B cell (primary cell): ENCODE measurements at regions not wholly inside any gene's neighbourhood (a gene's known extent, or its start where the extent isn't known, plus 50 kb on each side); places are given as distances from the start of the nearest gene placed in this dataset.

Experiments used
- ATAC-seq: fragments of 200-7000 bp; cut with Tn5 transposase; one replicate; pipeline ENCODE4 v1.10.0; 2021; ENCODE audit warnings: low read depth, mild to moderate bottlenecking, moderate number of reproducible peaks, moderate library complexity
- CTCF ChIA-PET: fragments of 350-600 bp; sonication (Branson Sonifier 250); formaldehyde crosslinking; loops from one replicate; lab custom pipeline; 2021; ENCODE audit warnings: antibody characterized with exemption, inconsistent platforms; lab: Charles Lee
- POLR2A ChIA-PET: fragments of 350-600 bp; sonication (Branson Sonifier 250); formaldehyde crosslinking; loops from one replicate; lab custom pipeline; 2021; ENCODE audit warnings: antibody characterized with exemption; lab: Charles Lee
- DNase-seq: peaks from one replicate; pipeline ENCODE4 v3.0.0; 2013
- H2AFZ ChIP-seq: 2 replicates; pipeline ENCODE4 v1.6.1; 2012; ENCODE audit warnings: mild to moderate bottlenecking, low read depth, low read length; ENCODE audit not compliant: insufficient read depth, poor library complexity, severe bottlenecking
- H3K27ac ChIP-seq, 2 donors: 1 replicate in 1 of 2; 2 replicates in 1 of 2; pipeline ENCODE4 v1.5.1; 2012 to 2013; ENCODE audit warnings: low read length in 2 of 2, mild to moderate bottlenecking in 2 of 2, moderate library complexity in 1 of 2
- H3K27me3 ChIP-seq, 4 experiments: fragments of 200-600 bp in 1 of 4; sonication (generic) in 1 of 4; replicated peaks in 1 of 4; 1 replicate in 2 of 4; 2 replicates in 2 of 4; pipeline versions ENCODE4 v1.6.1 to v1.7.0; 2013 to 2016; ENCODE audit warnings: low read length in 3 of 4, mild to moderate bottlenecking in 2 of 4, mixed read lengths in 1 of 4, moderate library complexity in 1 of 4; ENCODE audit not compliant: insufficient read depth in 4 of 4, control insufficient read depth in 3 of 4; ENCODE audit errors: control extremely low read depth in 1 of 4
- H3K36me3 ChIP-seq, 2 experiments: replicated peaks in 1 of 2; 1 replicate in 1 of 2; 2 replicates in 1 of 2; pipeline versions ENCODE4 v1.6.1 to v1.7.1; 2013; ENCODE audit warnings: low read length in 1 of 2; ENCODE audit not compliant: insufficient read depth in 2 of 2, control insufficient read depth in 1 of 2; ENCODE audit errors: control extremely low read depth in 1 of 2, extremely low read depth in 1 of 2
- H3K4me1 ChIP-seq, 2 donors: fragments of 200-600 bp in 1 of 2; sonication (generic) in 1 of 2; 1 replicate in 1 of 2; 2 replicates in 1 of 2; pipeline versions ENCODE4 v1.5.1 to v1.6.1; 2013 to 2017; ENCODE audit warnings: low read length in 2 of 2; ENCODE audit not compliant: control insufficient read depth in 2 of 2, insufficient read depth in 2 of 2
- H3K4me2 ChIP-seq: replicated peaks from 2 replicates; pipeline ENCODE3; 2012; ENCODE audit warnings: mild to moderate bottlenecking, low read depth, low read length; ENCODE audit not compliant: poor library complexity, severe bottlenecking
- H3K4me3 ChIP-seq, 5 experiments: fragments of 200-600 bp in 1 of 5; sonication (generic) in 1 of 5; 1 replicate in 3 of 5; 2 replicates in 2 of 5; pipeline versions ENCODE4 v1.5.1 to v1.7.0; 2011 to 2016; ENCODE audit warnings: low read length in 4 of 5, mild to moderate bottlenecking in 4 of 5, low read depth in 2 of 5, control low read depth in 1 of 5, moderate library complexity in 1 of 5; ENCODE audit not compliant: insufficient read depth in 1 of 5; ENCODE audit errors: control extremely low read depth in 1 of 5, extremely low read depth in 1 of 5
- H3K79me2 ChIP-seq: fragments of 200-600 bp; sonication (generic); one replicate; pipeline ENCODE4 v1.6.0; 2016; ENCODE audit warnings: low read length; ENCODE audit not compliant: control insufficient read depth, insufficient read depth
- H3K9ac ChIP-seq: fragments of 200-600 bp; sonication (generic); 2 replicates; pipeline ENCODE4 v1.6.1; 2017; ENCODE audit warnings: mild to moderate bottlenecking, low read length, moderate library complexity
- H3K9me3 ChIP-seq, 3 donors: one replicate each; pipeline versions ENCODE4 v1.6.1 to v1.7.1; 2013; ENCODE audit warnings: low read length in 2 of 3; ENCODE audit not compliant: control insufficient read depth in 2 of 3, insufficient read depth in 1 of 3; ENCODE audit errors: control extremely low read depth in 1 of 3
- H4K20me1 ChIP-seq: 2 replicates; pipeline ENCODE4 v1.6.0; 2012; ENCODE audit warnings: mild to moderate bottlenecking, low read length; ENCODE audit not compliant: insufficient read depth, control insufficient read depth, poor library complexity, severe bottlenecking
- H3K27ac Mint-ChIP-seq: one replicate; pipeline ENCODE4 v1.8.0; 2021; ENCODE audit warnings: mixed read lengths
- H3K27me3 Mint-ChIP-seq: one replicate; pipeline ENCODE4 v1.8.0; 2021; ENCODE audit warnings: mixed read lengths
- H3K4me1 Mint-ChIP-seq: one replicate; pipeline ENCODE4 v1.8.0; 2021; ENCODE audit warnings: mixed read lengths
- H3K4me3 Mint-ChIP-seq: one replicate; pipeline ENCODE4 v1.8.0; 2021; ENCODE audit warnings: mixed read lengths
- H3K9me3 Mint-ChIP-seq: one replicate; pipeline ENCODE4 v1.8.0; 2022; ENCODE audit warnings: mixed read lengths; ENCODE audit not compliant: insufficient read depth
- CTCF ChIP-seq: fragments of 200-600 bp; IDR thresholded peaks from one replicate; pipeline ENCODE4 v1.8.0; 2022; ENCODE audit warnings: antibody characterized with exemption, mild to moderate bottlenecking
- EZH2 ChIP-seq: IDR thresholded peaks from 2 replicates; pipeline ENCODE4 v1.6.1; 2012; ENCODE audit warnings: borderline replicate concordance, low read depth, mild to moderate bottlenecking, moderate library complexity, low read length; ENCODE audit not compliant: insufficient read depth, poor library complexity, severe bottlenecking
- WGBS: methylation state at CpG from one replicate; pipeline ENCODE4 v1.1.5; 2013; ENCODE audit warnings: missing lambda C conversion rate; ENCODE audit not compliant: insufficient coverage; 5-methylcytosine and 5-hydroxymethylcytosine counted together
- intact Hi-C: fragments of 100-400 bp; cut with micrococcal nuclease; formaldehyde crosslinking; loops from one replicate; pipeline ENCODE4 v1.10.0; 2022

GRCh38 chrX:16239211-16239610 is 71.9 kb downstream of the MAGEB17 start:
- no peaks in the 10 kb centered on the region for H3K79me2 ChIP-seq
- no peaks in the 10 kb centered on the region for H4K20me1 ChIP-seq
- ChIA-PET CTCF (no interaction called here), POLR2A (no interaction called here)
- H3K4me2 ChIP-seq, result no peak overlapping the region
- TF ChIP-seq EZH2 (no peak), CTCF (no peak)
- Mint-ChIP-seq H3K27ac (no peak overlapping the region), H3K4me3 (no peak overlapping the region), H3K9me3 (no peaks in the 10 kb centered on the region), H3K27me3 (peaks cover 6% of the 10 kb centered on the region), H3K4me1 (no peaks in the 10 kb centered on the region)
- ATAC-seq, result no peak
- intact Hi-C loops, result no loop called here
- no peak for DNase-seq
- no CpG with 5 or more reads among the region's 4 CpGs for WGBS
- no peaks in the 10 kb centered on the region for H3K27me3 ChIP-seq
- H3K9ac ChIP-seq, result no peak overlapping the region
- no peaks in the 10 kb centered on the region for H3K4me1 ChIP-seq
- H3K27ac ChIP-seq, result no peak overlapping the region
- no peaks in the 10 kb centered on the region for H3K9me3 ChIP-seq
- no peak overlapping the region for H2AFZ ChIP-seq
- no peaks in the 10 kb centered on the region for H3K36me3 ChIP-seq
- no peak overlapping the region for H3K4me3 ChIP-seq

DNA sequence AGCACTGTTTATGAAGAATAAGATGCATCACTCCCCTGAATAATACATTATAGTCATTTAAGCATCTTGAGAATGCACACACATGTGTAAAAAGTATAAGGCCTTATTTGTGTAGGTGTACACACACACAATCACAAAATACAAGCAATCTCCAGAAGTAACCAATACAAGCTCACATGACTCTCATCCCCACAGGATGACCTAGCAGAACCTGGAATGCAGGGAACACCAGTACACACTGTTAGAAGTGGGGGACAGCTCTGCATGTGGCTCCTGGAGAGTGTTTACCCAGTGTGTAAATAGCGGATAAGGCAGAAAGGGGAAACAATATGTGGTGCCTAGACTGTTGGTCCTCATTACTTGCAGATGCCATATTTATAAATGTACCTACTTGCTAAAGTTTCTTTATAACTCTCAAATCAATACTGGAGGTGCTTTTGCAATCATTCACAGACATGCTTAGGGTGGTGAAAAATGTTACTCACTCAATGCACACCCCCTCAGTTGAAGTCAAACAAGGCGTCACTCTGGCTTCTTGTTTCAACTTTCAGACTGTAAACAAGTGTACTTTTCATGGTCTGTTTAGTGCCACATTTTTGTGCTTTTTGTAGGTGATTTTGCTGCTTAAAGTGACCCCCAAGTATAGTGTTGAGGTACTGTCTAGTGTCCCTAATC is 73.1 kb downstream of the MAGEB17 start:
- Histone ChIP-seq H3K9me3 (no peaks in the 10 kb centered on the region), H3K4me3 (no peak overlapping the region), H3K27me3 (no peaks in the 10 kb centered on the region), H3K4me1 (no peaks in the 10 kb centered on the region), H3K27ac (no peak overlapping the region), H4K20me1 (no peaks in the 10 kb centered on the region), H2AFZ (no peak overlapping the region), H3K9ac (no peak overlapping the region), H3K4me2 (no peak overlapping the region), H3K79me2 (no peaks in the 10 kb centered on the region), H3K36me3 (no peaks in the 10 kb centered on the region)
- no peak for ATAC-seq
- no peak for TF ChIP-seq EZH2
- no peak for TF ChIP-seq CTCF
- DNase-seq, result no peak
- Mint-ChIP-seq H3K4me1 (no peaks in the 10 kb centered on the region), H3K9me3 (no peaks in the 10 kb centered on the region), H3K4me3 (no peak overlapping the region), H3K27me3 (peaks cover 6% of the 10 kb centered on the region), H3K27ac (no peak overlapping the region)
- intact Hi-C loops, result no loop called here
- CTCF ChIA-PET, result no interaction called here
- POLR2A ChIA-PET, result no interaction called here
- WGBS, result no CpG with 5 or more reads among the region's 2 CpGs
